NCI-H446 treated with DMSO at 0.1 percent for 48 hours (cell line): ENCODE measurements at regions not wholly inside any gene's neighbourhood (a gene's known extent, or its start where the extent isn't known, plus 50 kb on each side); places are given as distances from the start of the nearest gene placed in this dataset.

Source experiments
- DNase-seq: peaks from one replicate; lab custom pipeline; 2025; lab: John Stamatoyannopoulos, UW

DNA sequence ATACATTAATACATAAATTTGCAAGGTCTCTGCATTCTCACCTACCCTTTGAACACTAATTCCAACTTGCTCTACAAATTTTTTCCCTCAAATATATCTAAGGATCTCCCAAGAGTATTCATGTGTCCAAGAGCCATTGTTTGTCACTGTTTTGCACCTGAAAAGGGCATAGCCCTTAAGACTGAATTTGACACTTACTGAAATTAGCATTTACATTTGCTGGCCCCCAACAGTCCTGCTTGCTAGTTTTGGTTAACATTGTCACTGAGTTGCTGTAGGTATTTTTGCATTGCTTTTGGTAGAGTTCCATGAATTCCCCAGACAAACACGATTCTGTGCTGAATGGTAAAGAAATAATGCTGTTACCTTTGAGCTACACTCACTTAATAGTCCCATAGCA, 57.3 kb downstream of the KCNA4 start:
- no peak for DNase-seq

DNA sequence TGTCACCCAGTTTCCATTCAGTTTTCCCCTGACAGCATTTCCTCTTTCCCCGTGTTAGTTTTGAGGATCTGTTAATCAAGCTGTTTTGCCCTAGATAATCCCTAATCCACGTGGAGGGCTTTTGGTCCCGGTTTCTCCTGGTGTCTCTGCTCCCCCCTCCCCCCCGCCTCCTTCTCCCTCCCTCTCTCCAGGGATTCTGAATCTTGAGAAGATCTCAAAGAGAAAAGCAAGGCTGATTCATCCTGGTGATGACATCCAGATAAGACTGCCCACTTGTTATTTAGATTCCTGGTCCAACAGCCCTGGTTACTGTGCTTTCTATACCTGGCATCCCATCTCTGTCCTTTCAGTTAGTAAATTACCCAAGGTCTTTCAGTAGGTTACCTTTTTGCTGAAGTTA, 59.4 kb downstream of the KCNA4 start:
- DNase-seq: no peak

DNA sequence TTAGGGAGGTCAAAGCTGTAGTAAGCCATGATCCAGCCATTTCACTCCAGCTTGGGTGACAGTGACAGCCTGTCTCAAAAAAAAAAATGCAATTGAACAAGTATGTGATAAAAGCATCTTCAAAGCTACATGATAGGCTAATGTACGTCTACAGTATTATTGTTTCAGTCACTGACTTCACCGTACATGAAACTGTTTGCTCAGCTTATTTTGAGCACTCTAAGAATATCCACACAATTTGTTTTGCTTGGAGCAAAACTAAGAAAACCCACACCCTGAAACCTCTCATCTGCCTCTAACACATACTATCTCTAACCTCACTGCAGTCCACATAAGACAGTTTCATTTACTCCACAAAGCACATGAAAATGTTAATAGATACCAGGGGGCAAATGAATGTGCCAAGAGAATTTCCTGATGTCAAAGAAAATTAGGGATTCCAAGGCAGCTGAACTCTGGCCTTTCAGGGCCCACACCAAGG, 60.7 kb downstream of the KCNA4 start:
- no peak for DNase-seq

DNA sequence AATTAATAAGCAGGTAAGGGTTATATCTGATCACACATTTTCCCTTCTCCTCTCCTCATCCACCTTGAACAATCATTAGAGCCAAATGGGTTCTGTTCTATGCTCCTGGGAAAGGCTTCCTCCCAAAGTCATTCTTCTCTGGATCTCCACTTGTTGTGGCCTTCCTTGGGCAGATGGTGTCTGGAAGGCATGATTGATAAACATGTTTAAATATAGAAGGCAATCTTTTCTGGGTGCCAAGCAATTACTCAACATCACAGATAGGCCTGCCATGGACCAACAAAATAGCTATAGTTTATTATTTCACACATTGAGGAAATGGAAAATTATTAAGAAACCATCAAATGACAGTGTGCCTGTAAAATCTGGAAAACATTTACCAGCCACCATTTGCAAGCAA, 73.5 kb downstream of the KCNA4 start:
- no peak for DNase-seq

DNA sequence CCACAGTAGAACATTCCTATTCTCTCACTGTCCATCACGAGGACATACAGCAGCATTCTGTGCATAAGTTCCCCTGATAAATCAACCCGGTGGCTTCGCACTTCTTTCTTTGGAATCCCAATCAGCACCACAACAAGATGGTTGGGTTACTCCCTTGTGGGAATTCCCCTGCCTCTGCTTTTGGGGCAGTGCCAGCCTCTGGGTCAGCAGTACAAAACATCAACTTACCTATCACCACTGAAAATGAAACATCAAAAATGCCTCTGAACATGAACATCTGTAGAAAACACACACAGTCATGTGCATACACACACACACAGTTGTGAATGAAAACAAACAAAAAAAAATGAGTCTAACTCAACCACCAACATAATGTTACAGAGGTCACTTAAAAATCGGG, 79.3 kb downstream of the KCNA4 start:
- no peak for DNase-seq

DNA sequence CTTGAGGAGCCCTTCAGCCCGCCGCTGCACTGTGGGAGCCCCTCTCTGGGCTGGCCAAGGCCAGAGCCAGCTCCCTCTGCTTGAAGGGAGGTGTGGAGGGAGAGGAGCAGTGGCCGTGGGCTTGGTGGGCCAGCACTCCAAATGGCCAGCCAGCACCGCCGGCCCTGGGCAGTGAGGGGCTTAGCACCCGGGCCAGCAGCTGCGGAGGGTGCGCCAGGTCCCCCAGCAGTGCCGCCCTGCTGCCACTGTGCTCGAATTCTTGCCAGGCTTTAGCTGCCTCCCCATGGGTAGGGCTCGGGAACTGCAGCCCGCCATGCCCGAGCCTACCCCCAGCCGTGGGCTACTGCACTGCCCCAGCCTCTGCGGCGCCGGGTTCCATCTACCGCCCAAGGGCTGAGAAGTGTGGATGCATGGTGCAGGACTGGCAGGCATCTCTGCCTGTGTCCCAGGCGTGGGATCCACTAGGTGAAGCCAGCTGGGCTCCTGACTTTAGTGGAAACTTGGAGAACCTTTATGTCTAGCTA, 82.7 kb downstream of the KCNA4 start:
- no peak for DNase-seq

DNA sequence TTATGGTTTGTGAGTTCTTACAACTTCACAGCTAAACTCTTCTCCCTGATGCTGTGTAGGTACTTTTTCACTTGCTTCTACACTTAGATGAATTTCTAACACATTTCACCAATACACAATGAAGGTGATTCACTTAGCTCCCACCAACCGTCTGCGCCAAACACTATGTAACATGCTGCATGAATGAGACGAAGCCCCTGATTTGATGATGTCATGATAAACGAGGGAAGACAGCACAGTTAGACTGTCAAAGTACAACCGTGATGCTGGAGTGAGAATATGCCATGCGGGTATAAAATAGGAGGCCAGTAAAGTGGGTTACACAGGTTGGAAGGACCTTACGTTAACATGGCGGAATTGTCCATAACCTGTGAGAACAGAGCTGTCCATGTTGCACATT, 100.8 kb downstream of the KCNA4 start:
- DNase-seq: no peak

DNA sequence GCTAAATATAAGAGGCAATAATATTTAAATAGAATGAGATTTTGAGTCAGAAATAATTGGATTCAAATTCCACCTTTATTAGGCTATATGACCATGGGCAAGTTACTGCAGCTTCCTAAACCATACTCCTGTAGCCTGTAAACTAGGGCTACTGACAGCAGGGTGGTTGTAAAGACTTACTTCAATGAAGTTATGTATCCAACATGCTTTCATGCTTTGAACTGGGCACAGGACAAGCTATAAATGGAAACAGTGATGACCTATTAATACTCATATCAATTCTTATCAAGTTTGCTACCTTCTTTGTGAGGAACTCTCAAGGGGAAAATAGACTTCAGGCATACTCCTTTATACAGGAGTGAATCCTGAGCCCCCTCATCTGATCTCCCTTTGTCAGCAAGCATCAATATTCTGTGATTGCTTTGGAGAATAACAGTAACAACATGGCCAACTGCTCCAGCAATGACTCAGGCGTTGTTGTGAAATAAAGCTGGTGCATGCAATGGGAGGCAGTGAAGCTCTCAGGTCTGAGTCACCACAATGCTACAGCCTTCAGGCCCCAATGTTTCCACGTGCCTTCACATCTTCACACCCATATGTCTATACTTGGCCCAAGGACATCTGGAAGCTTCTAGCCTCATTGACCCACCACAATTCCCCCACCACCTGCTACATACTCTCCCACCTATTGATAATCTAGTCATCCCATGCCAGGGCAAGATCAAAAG, 102.5 kb downstream of the KCNA4 start:
- no peak for DNase-seq

DNA sequence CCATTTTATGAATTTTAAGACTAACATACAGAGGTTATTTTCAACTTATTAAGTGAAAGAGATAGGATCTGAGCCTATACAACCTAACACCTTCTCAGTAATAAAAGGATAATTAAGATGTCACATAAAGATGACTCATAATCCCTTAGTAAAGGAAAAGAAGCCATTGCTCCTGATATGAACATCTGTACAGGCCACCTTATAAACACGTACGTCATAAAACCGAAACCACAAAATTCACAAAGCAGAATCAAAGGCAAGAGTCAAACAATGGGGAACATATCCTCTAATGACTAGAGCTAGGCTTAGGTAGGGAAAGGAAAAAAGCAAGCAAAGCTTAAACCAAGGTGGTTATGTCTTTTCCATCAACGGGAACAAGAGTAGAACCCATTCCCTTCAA, 103.5 kb downstream of the KCNA4 start:
- no peak for DNase-seq

DNA sequence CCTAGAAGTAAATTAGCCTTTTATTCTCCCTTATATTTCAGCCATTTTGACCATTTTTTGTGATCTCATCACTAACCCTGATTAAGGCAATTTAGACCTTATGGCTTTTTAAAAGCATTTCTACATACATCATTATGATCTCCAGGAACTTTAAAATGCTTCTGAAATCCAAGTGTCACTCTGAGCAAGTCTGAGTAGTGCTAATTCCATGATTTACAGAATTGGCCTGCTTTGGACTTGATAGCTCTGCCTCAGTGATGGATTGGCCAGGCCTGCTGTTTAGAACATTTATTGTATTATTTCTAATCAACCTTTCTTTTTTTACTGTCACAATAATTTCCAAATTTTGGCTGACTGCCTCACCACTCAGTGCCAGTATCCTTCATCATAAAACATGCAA, 116.4 kb downstream of the KCNA4 start:
- DNase-seq: no peak

DNA sequence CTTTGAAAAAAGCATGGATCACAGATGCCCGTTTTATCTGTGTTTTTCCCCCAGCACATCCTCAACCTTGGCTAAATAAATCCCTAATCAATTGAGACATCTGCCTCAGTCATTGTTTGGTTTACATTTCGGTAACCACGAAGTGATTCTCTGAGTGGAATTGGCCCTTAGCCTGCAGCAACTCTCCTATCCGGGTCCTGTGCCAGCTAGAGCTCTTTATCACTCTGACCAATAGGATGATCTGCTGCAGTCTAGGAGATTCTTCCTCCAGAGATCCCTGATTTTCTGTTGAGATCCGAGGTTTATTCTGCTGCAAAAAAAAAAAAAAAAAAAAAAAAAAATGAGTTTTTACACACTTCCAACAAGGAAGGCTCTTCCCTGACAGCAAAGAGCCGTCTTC, 137.3 kb downstream of the KCNA4 start:
- no peak for DNase-seq

DNA sequence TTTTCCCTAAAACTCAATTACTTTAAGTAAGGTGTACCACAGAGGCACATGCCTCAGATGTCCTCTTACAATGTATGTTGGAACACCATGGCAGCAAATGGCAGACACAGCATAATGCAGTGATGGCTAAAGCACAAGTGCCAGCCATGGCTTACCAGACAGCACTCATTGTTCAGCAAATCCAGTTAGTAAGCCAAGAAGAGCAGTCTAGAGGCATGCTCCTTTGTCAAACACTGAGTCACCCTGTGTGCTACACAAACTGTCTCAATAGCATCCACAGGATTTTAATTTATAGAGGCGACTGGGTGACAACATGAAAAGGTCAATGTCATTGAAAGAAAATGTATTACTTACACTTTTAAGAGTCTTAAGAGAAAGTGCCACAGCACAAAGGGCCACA, 140.6 kb downstream of the KCNA4 start:
- DNase-seq: no peak

DNA sequence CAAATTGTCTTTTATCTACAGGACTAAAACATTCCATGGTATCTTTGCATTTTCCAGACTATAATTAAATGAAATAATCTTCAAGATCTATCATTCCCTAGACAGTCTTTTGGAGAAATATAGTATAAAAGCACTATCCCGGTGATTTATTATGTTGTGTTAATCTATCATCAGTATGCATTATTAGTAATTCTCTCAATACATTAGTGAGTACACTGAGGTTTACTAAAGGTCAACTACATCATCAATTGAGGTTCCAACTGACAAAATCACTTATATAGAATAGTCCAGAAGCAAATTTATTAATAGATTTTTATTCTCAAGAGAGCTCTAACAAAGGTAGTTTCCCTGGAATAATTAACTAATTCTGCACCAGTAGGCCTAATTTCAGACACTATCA, 169.6 kb downstream of the KCNA4 start:
- no peak for DNase-seq

DNA sequence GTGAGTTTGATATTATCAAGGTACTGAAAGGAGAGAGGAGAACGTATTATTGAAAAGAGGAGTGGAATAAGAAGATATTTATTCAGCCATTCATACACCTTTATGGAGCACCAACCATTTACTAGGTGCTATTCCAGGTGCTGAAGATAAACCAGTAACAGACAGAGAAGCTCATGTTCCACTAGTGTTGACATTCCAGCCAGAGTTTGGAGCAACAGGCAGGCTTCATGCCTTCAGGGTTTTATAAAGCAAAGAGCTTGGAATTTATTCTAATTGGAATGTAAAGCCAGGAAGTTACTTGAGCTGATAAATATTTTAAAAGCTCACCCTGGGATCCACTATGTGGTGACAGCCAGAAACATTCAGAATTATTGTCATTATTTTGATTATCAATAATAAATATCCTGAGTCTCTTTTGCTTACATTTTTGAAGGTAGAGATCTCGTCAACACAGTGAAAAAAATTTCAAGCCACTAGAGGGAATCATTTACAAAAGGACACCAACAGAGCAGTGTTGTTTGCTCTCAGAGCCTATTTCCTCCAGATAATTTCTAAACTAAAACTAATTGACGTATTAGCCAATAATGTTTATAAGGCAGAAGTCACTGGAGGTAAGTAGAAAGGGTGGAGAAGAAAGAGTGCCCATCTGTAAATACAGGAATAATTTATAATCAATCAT, 172.0 kb downstream of the KCNA4 start:
- no peak for DNase-seq

DNA sequence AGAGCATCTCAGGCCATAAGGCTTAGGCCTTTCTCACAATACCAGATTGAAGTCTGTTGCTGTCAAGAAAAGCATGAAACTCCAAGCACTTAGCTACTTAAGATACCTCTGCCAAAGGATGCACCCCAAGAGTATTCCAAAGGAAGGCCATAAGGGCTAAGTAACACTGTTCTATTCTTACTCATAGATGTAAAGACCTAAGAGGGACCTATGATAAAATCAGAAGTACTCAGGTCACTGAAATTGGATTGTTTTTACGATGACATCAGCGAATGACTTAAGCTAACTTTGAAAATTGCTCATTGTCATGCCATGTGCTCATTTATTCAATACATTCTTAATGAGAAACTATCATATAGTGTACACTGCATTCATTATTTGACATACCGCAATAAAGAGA, 172.8 kb downstream of the KCNA4 start:
- no peak for DNase-seq

DNA sequence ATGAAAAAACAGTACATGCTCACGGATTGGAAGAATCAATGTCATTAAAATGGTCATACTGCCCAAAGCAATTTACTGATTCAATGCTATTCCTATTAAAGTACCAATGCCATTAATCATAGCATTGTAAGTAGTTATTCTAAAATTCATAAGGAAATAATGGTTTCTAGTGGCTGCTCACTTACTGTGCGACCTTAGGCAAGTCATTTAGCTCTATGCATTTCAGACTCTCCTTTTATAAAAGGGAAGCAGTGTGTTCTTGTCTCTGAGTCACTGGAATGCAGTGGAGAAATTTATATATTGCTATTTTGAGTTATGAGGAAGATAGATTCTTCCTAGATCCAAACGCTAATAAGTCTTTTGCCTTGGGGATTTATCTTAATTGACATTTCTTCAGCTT, 174.8 kb downstream of the KCNA4 start:
- DNase-seq: no peak

DNA sequence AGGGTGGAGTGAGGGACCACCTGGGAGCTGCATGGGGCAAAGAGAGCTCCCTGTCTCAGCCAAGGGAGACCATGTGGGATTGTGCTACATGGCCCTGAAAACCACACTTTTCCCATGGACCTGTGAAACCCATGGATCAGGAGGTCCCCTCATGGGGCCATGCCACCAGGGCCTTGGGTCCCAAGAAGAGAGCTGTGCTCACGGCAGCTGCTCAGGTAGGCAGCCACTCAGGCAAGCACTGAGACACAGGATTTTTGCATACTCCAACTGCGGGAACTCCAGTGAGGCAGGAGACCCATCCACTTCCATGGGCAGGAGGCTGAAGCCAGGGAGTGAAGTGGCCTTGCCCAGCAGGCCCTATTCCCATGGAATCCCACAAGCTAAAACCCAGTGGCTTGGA, 190.0 kb downstream of the KCNA4 start:
- no peak for DNase-seq

DNA sequence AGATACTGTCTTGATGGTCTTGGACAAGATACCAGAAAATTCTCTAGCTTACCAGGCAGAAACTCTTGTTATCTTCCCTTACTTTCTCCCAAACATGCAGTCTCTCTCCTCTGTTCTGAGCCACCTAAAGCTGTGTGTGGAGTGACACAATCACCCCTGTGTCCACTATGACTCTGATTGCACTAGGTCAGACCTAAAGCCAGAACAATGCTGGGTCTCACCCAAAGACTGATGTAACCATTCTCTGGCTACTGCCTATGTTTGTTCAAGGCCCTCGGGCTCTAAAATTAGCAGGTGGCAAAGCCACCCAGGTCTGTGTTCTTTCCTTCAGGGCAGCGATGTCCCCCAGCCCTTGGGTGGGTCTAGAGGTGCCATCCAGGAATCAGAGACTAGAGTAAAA, 200.5 kb downstream of the KCNA4 start:
- DNase-seq: no peak

DNA sequence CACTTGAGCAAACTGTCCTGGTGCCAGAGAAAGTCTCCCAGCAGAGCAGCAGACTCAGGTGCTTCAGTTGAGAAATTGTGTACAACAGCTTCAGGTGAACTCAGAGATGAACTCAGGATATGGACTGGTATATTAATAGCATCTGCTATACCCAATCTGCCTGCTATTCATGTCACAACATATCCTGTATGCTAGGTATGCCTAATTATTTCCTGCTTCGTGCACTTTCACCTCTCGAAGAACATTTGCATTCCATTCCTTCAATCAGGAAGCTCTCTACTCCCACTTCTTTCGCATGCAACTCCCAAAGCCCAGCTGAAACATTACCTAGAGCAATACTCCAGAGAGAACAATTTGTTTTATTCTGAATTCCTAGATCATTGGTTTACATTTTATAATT, 207.7 kb downstream of the KCNA4 start:
- no peak for DNase-seq

DNA sequence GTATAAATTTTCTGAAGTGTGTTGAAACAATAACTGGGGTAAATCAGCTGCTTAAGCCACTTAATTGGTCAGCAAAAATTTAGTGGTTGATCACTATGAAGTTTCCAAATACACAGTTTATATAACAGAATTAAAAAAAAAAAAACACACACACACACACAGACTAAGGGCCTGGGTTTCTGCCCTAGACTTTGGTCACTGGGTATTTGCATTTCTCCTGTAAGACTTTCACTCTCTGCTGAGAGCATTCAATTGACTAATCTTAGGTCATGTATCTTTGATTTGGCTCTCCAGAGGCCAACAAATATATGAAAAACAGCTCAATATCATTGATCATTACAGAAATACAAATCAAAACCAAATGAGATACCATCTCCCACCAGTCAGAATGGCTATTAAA, 214.3 kb downstream of the KCNA4 start:
- DNase-seq: no peak

DNA sequence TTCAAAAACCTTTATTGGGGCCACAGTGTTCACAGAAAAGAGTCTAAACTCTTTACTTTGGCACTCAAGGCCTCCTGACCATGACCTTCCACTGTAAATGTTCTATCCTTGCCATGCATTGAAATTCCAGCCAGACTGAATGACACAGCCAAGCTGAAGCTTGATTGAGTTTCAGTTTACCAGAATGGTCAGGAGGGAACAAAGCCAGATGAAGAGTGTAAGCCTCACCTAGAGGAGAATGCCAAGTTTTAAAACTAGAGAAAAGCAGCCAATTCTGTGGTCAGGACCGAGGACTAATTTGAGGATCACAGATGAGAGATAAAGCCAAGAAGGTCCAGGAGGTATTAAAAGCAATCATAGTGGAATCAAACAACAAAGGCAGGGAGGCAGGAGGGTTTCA, 215.3 kb downstream of the KCNA4 start:
- DNase-seq: no peak

DNA sequence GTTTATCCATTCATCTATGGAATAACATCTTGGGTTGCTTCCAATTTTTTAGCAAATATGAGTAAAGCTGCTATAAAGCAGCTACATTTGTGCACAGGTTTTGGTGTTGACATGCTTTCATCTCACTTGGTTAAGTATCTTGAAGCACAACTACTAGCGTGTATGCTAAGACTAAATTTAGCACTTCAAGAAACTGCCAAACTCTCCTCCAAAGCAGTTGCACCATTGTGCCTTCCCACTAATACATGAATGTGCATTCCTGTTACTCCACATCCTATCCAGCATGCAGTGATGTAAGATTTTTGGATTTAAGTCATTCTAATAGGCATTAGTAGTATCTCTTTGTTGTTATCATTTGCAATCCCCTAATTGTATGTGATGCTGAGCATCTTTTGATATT, 230.7 kb downstream of the KCNA4 start:
- DNase-seq: no peak

DNA sequence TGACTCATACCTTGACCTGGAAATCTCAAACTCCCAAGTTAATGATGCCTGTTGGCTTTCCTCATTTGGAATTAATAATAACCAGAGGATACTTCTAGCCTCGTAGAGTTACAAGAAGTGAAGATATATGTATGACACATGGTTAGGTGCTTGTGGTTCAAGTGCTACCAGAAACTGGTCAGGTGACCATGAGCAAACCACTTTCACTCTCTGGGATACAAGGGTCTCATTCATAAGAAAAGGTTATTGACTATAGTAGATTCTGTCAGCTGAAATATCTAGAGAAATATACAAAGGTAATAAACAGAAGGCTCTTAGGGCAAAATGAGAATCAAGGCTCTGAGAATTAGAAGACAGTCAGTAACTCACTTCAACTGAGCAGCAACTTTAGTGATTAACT, 233.3 kb downstream of the KCNA4 start:
- no peak for DNase-seq

DNA sequence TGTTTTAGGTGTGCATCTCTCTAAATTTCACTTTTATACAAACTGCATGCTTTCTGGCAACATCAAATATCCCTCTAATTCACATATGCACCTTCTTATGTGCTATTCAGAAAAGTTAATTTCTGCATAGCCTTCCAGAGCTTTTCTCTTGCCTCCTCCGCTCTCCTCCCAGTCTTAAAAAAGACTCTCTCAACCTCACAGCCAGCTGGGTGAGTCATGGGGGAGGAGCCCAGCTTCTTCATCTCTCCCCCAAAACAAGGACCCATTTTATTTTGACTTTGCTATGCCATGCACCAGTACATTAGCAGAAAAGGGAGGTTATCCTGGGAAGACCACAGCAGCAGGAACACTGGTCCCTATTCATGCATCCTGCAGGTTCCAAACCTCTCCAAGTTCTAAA, 234.4 kb downstream of the KCNA4 start:
- DNase-seq: no peak
